HG02870 (cell line): ENCODE measurements at regions not wholly inside any gene's neighbourhood (a gene's known extent, or its start where the extent isn't known, plus 50 kb on each side); places are given as distances from the start of the nearest gene placed in this dataset.

Experiments used
- ATAC-seq: cut with Tn5 transposase; IDR thresholded peaks from one replicate; pipeline ENCODE4 v1.9.1; 2021; ENCODE audit warnings: mild to moderate bottlenecking, moderate library complexity; ENCODE audit not compliant: unreplicated experiment

GRCh38 chr6:169971081-169971861 is 219.8 kb downstream of the ERMARD start:
- ATAC-seq: no peak

- no peak for ATAC-seq
These were observed 219.0 kb downstream of the ERMARD start for GRCh38 chr6:169970306-169970988.

DNA sequence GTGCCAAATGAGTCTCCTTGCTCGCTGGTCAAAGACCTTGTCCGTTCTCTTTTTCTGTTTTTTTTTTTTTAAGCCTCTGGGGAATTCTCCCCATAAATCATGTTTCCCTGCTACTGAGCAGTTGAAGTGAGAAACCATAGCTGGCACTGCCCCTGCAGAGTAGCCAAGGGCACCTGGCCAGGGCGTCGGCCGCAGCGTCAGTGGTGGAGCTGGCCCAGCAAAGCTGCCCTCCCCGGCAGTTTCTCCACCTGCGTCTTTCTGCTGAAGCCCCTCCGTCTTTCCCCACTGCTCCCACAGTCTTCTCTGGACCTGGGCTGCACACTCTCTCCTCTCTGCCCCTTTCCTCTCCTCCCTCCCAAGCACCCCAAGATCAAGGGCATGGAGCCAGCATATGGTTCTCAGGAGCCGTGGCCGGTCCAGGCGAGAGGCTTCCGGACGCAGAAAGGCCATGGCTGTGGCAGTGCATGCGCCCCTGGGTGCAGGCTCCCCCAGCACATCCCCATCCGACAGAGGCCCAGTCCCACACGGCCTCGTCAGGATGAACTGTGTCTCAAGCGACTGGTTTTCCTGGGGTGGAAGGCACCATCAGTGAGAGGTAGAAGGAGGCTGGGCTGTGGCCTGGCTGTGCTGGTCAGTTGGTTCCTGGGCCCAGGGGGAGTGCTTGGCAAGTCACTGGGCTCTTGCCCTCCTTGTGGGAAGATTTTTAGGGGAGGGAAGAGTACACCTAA is 218.1 kb downstream of the ERMARD start:
- no peak for ATAC-seq

- no peak for ATAC-seq
These were observed 217.3 kb downstream of the ERMARD start for GRCh38 chr6:169968541-169969270.

DNA sequence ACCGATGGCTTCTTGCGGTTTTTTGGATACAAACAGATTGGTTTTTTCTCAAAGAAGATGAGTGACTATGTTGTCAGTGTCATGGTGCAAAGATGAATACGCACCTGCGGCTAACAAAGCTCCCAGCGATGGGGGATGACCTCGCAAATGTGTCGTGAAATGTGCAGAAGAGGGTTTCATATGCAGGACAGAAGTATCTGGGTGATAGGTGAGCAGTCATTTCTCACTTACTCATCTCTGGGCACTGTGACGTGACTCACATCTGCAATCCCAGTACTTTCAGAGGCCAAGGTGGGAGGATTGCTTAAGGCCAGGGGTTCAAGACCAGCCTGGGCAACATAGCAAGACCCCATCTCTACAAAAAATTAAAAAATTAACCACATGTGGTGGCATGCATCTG is 216.3 kb downstream of the ERMARD start:
- no peak for ATAC-seq

DNA sequence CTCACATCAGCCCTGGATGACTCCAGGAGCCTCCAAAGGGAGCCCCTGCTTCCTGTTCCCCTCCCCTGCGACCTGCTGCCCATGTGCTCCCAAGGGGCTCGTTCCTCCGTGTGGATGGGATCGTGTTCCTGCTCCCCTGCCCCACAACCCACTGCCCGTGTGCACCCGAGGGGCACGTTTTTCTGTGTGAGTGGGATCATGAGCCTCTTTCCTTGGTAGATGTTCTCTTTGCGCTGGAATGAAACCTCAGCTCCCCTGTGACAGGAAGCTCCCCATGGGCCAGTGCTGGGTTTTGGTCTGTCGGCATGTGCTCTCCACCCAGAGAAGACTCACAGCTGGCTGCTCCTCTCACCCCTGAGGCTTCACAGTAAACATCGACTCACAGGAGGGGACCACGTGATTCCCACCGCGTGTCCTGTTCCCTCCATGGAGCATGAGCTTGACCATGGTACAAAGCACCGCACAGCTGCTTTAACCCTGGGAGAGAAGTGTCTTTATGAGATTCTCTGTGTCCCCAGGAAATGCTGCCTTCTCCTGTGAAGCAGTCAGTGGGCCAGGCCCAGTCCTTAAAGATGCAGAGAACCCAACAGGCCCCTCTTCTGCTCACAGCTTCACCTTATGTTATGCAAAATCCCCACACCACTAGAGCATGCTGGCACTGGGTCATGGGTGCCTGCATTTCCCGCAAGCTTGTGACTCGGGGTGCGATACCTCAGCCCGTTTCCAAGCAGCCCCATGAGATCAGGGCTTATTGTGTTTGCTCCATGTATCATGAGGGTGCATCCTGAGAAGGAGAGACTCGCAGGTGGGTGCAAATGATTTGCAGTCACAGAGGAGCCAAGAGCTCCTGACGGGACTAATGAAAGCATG is 215.1 kb downstream of the ERMARD start:
- ATAC-seq: no peak

- ATAC-seq: no peak
These were observed 214.4 kb downstream of the ERMARD start for GRCh38 chr6:169965657-169966311.

- no peak for ATAC-seq
These were observed 213.8 kb downstream of the ERMARD start for GRCh38 chr6:169965239-169965638.

DNA sequence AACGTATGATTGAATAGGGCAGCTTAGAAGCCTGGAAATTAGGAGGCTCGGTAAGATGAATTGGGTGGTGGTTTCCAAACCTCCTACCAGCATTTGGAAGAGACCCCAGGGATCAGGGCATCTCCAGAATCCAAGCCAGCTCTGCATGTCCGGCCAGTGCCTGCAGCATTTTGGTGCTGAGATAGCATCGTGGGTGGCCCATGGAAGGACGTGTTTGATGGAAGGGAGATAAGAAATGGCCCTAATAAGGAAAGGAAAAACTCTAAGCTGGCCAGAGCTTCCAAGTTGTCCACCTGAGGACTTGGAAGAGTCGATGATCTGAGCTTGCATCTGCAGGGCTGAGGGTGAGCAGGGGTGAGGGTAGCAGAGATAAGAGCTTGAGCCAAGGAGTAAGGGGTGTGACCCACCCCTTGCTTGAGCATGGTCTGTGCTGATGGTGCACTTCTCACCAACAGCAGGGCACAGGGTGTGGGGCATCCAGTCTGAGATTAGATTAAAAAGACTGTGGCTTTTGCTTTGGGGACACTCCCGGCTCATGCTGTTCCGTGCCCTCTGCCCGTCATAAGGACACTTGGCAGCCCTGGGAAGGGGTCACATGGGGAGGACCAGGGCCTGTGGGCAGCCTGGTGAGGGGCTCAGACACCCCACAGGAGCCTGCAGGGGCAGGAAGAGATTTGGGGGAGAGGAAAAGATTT is 213.2 kb downstream of the ERMARD start:
- no peak for ATAC-seq

DNA sequence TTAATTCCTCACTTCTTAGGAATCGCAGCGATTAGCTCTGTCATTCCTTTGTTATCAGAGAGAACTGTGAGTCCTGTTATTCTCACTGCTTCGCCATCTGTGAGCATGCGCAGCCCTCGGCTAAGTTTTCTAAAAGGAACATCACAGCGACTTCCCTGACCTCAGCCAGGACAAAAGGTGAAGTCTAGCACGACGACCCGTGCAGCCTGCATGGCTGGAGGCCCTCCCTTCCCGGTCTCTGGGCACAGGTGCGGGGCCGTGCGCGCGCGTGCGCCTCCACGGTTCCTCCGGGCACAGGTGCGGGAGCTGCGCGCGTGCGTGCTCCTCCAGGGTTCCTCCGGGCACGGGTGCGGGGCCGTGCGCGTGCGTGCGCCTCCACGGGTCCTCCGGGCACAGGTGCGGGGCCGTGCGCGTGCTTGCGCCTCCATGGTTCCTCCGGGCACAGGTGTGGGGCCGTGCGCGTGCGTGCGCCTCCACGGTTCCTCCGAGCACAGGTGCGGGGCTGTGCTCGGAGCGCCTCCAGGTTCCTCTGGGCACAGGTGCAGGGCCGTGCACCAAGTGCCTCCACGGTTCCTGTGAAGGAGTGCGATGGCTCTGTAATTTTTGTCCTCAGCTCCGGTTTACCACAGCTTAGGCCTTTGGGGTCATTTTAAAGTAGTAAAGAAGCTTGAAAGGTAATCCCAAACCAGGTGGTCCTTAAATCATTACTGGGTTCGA is 212.3 kb downstream of the ERMARD start:
- no peak for ATAC-seq

GRCh38 chr6:169962604-169963469 is 211.4 kb downstream of the ERMARD start:
- no peak for ATAC-seq

GRCh38 chr6:169961772-169962561 is 210.5 kb downstream of the ERMARD start:
- ATAC-seq: no peak

GRCh38 chr6:169960886-169961611 is 209.6 kb downstream of the ERMARD start:
- ATAC-seq: no peak

GRCh38 chr6:169960521-169960885 is 209.1 kb downstream of the ERMARD start:
- no peak for ATAC-seq

DNA sequence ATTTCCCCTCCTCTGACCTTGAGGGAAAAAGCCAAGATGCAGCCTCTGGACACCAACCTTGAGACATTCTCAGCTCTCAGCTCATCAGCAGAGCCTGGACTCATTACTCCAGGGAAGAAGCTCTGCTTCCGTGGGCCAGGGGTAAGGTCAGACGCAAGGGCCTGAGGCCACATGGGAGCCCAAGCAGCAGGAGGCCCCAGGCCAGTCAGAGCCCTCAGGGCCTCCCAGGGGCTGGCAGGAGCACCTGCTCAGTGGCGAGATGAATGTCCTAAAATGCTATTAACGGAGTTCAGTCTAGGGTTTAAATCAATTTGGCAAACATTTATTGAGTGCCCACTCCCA is 208.6 kb downstream of the ERMARD start:
- no peak for ATAC-seq
